Right lobe of liver (tissue), 4 donors: ENCODE measurements at regions not wholly inside any gene's neighbourhood (a gene's known extent, or its start where the extent isn't known, plus 50 kb on each side); places are given as distances from the start of the nearest gene placed in this dataset.

Experiments used
- CTCF ChIP-seq, 4 donors: fragments of 200-600 bp in 3 of 4; fragments of 450-650 bp in 1 of 4; IDR thresholded peaks; one replicate each; pipeline versions ENCODE4 v1.5.1 to v1.8.0; 2016 to 2022; ENCODE audit warnings: antibody characterized with exemption in 4 of 4, mild to moderate bottlenecking in 2 of 4
- POLR2A ChIP-seq: fragments of 450-650 bp; IDR thresholded peaks from one replicate; pipeline ENCODE4 v1.6.1; 2017; ENCODE audit warnings: antibody characterized with exemption, mild to moderate bottlenecking
- donor health status: DM: no; HTN: no; CAD: no.
- donor health status: DM: no; HTN: no; CAD: no.
- donor health status: DM: no; HTN: yes; CAD: no.

GRCh38 chr21:16642353-16642752 is 870.5 kb upstream of the CXADR start:
- TF ChIP-seq CTCF (IDR thresholded peaks at IDR 0.05) (no peak), POLR2A (no peak)
